Smooth muscle cell (in vitro differentiated cells): ENCODE measurements at regions not wholly inside any gene's neighbourhood (a gene's known extent, or its start where the extent isn't known, plus 50 kb on each side); places are given as distances from the start of the nearest gene placed in this dataset.

Experiments used
- DNase-seq: peaks from one replicate; lab custom pipeline; 2025; ENCODE audit not compliant: unreplicated experiment; lab: John Stamatoyannopoulos, UW
- H2AFZ ChIP-seq: fragments of 200-600 bp; sonication (generic); 2 replicates; pipeline ENCODE4 v1.6.0; 2016; ENCODE audit warnings: antibody characterized with exemption, low read depth, mild to moderate bottlenecking
- H3F3A ChIP-seq: fragments of 200-600 bp; sonication (generic); 2 replicates; pipeline ENCODE4 v1.6.0; 2017; ENCODE audit warnings: antibody characterized with exemption, low read depth
- H3K27ac ChIP-seq: fragments of 200-600 bp; sonication (generic); 2 replicates; pipeline ENCODE4 v1.5.1; 2016; ENCODE audit warnings: low read depth, mild to moderate bottlenecking
- H3K27me3 ChIP-seq: fragments of 200-600 bp; sonication (generic); 2 replicates; pipeline ENCODE4 v1.6.1; 2016; ENCODE audit warnings: low read depth, mild to moderate bottlenecking
- H3K36me3 ChIP-seq: fragments of 200-600 bp; sonication (generic); 2 replicates; pipeline ENCODE4 v1.5.1; 2016; ENCODE audit warnings: low read depth
- H3K4me1 ChIP-seq: fragments of 200-600 bp; sonication (generic); 2 replicates; pipeline ENCODE4 v1.5.1; 2016; ENCODE audit warnings: low read depth
- H3K4me2 ChIP-seq: fragments of 200-600 bp; sonication (generic); 2 replicates; pipeline ENCODE4 v1.6.0; 2016; ENCODE audit warnings: mild to moderate bottlenecking
- H3K4me3 ChIP-seq: fragments of 200-600 bp; sonication (generic); 2 replicates; pipeline ENCODE4 v1.5.1; 2016; ENCODE audit warnings: mild to moderate bottlenecking
- H3K79me2 ChIP-seq: fragments of 200-600 bp; sonication (generic); 2 replicates; pipeline ENCODE4 v1.6.0; 2016; ENCODE audit warnings: low read depth, mild to moderate bottlenecking
- H3K9ac ChIP-seq: fragments of 200-600 bp; sonication (generic); 2 replicates; pipeline ENCODE4 v1.6.0; 2016; ENCODE audit warnings: low read depth
- H3K9me3 ChIP-seq: fragments of 200-600 bp; sonication (generic); replicated peaks from 2 replicates; pipeline ENCODE4 v1.5.1; 2016; ENCODE audit warnings: low read depth
- H4K20me1 ChIP-seq: fragments of 200-600 bp; sonication (generic); 2 replicates; pipeline ENCODE4 v1.6.0; 2016; ENCODE audit warnings: low read depth
- CTCF ChIP-seq: fragments of 200-600 bp; sonication (generic); IDR thresholded peaks from 2 replicates; pipeline ENCODE4 v1.5.1; 2017; ENCODE audit warnings: borderline replicate concordance, mild to moderate bottlenecking, antibody characterized with exemption; ENCODE audit not compliant: insufficient read depth, poor library complexity, severe bottlenecking
- WGBS: methylation state at CpG from one replicate; pipeline ENCODE4 v1.1.7; 2016; ENCODE audit warnings: low lambda C conversion rate; 5-methylcytosine and 5-hydroxymethylcytosine counted together

DNA sequence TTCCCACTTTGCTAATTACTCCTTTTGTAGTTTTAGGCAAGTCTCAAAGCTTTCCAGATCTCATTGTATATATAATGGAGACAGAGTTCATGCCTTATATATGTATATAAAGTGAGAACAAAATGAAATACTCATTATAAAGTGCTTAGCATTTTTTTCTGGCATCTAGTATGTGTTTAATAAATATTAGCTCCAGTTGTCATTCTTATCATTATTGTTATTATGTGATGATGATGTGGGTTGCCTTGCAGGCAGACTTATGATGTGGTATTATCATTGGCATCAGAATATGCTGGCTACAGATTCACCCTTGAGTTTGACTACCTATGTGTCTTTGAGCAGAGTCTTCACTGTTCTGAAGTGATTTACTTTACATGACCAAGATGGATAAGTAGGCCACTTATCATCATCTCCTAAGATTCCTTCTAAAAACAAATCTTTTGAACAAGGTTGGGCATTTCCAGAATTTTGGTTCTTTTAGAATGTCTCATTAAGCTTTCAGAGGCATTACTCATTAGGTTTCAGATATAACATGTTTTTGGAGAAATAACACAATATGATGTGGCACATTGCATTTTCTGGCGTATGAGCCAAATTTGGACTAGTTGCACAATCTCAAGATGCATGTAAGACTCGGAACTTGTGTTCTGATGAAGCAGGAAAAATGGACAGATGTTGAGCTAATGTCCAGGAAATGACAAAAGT, 145.6 kb upstream of the TNC start:
- no peak for DNase-seq
- Histone ChIP-seq H3F3A (no peaks in the 10 kb centered on the region), H4K20me1 (no peaks in the 10 kb centered on the region), H3K4me1 (peaks cover 8% of the 10 kb centered on the region), H3K27ac (peak overlapping the region; percentile 88), H3K4me2 (peak overlapping the region; percentile 23), H3K79me2 (no peaks in the 10 kb centered on the region), H3K4me3 (no peak overlapping the region), H3K27me3 (no peaks in the 10 kb centered on the region), H3K9ac (no peak overlapping the region), H3K9me3 (no peaks in the 10 kb centered on the region), H3K36me3 (no peaks in the 10 kb centered on the region), H2AFZ (no peak overlapping the region)
- no peak for TF ChIP-seq CTCF
- WGBS, result 83% methylated on average over 2 of the region's 2 CpGs

DNA sequence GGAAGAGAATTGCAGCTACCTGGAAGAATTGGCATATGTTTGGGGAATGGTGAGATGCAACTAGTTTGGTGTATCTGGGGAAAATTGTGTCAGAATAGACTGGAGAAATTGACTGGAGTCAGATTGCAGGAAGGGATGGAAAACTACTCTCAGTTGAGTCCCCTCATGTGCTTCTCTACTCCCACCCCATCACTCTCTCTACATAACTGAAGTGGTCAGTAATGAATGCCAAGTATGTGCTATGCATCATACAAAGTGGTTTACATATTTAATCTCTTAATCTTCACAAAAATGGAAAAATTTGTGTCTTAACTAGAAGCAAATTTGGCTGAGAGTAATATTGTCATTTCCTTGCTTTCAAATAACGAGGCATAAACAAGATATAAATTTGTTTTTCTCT, 146.4 kb upstream of the TNC start:
- no peaks in the 10 kb centered on the region for H3F3A ChIP-seq
- H3K9me3 ChIP-seq, result no peaks in the 10 kb centered on the region
- no peak for TF ChIP-seq CTCF
- H4K20me1 ChIP-seq, result no peaks in the 10 kb centered on the region
- H3K9ac ChIP-seq, result no peak overlapping the region
- no peak overlapping the region for H3K4me3 ChIP-seq
- no peak overlapping the region for H2AFZ ChIP-seq
- no peaks in the 10 kb centered on the region for H3K79me2 ChIP-seq
- peak overlapping the region; percentile 26 for H3K27ac ChIP-seq
- peaks cover 8% of the 10 kb centered on the region for H3K4me1 ChIP-seq
- no peak overlapping the region for H3K4me2 ChIP-seq
- WGBS, result 73% methylated on average over 1 of the region's 1 CpG
- H3K27me3 ChIP-seq, result no peaks in the 10 kb centered on the region
- no peak for DNase-seq
- no peaks in the 10 kb centered on the region for H3K36me3 ChIP-seq

GRCh38 chr9:115267790-115268189, 149.8 kb upstream of the TNC start:
- Histone ChIP-seq H2AFZ (no peak overlapping the region), H3K4me1 (peaks cover 5% of the 10 kb centered on the region), H3K9ac (no peak overlapping the region), H3K27me3 (no peaks in the 10 kb centered on the region), H3K27ac (no peak overlapping the region), H3K9me3 (no peaks in the 10 kb centered on the region), H3K4me3 (no peak overlapping the region), H3K36me3 (no peaks in the 10 kb centered on the region), H3K4me2 (no peak overlapping the region), H4K20me1 (no peaks in the 10 kb centered on the region), H3K79me2 (no peaks in the 10 kb centered on the region), H3F3A (no peaks in the 10 kb centered on the region)
- no peak for TF ChIP-seq CTCF
- 85% methylated on average over 3 of the region's 3 CpGs for WGBS
- no peak for DNase-seq

- TF ChIP-seq CTCF, result no peak
- H3K4me2 ChIP-seq, result no peak overlapping the region
- peaks cover 9% of the 10 kb centered on the region for H3K4me1 ChIP-seq
Observed at GRCh38 chr9:115275753-115276152, 157.8 kb upstream of the TNC start.

More at GRCh38 chr9:115275753-115276152, 157.8 kb upstream of the TNC start:
- H4K20me1 ChIP-seq, result no peaks in the 10 kb centered on the region
- no peaks in the 10 kb centered on the region for H3K36me3 ChIP-seq
- H3K27me3 ChIP-seq, result no peaks in the 10 kb centered on the region
- H3K27ac ChIP-seq, result peak overlapping the region; percentile 91
- no peak overlapping the region for H2AFZ ChIP-seq
- no peaks in the 10 kb centered on the region for H3F3A ChIP-seq
- no peaks in the 10 kb centered on the region for H3K79me2 ChIP-seq
- no peak overlapping the region for H3K4me3 ChIP-seq
- no peaks in the 10 kb centered on the region for H3K9me3 ChIP-seq
- no peak for DNase-seq
- peak overlapping the region; percentile 68 for H3K9ac ChIP-seq
- 79% methylated on average over 5 of the region's 5 CpGs for WGBS
